ENCODE measurements at regions not wholly inside any gene's neighbourhood (a gene's known extent, or its start where the extent isn't known, plus 50 kb on each side); places are given as distances from the start of the nearest gene placed in this dataset.

DNA sequence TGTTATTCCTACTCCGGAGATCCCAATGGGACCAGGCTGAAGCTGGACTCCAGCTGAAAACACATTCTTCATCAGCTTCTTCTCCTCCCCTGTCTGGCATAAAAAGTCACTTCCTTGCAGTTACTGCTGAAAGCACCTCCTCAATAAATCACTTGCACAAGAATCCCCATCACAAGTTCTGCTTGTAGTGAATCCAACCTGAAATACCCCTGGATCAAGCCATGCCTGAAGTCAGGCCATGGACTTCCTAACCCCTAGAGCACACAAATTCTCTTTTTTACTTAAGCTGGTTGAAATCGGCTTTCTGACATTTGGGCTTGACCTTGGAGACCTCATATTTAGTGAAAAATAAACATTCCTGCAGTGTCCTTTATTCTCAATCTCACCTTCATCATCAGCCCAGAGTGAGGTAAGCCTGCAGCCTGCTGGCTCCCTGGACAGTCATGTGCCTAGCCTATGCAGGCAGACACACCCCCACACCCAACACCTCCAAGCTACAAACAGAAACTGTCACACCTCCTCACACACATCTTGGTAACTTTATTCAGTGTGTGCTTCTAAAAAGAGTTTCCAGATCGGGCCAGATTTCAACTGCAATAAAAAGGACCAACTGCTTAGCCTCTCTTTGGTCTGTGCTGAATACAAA, 51.5 kb upstream of the PTPRT start:
- no peak for DNase-seq (ENCODE audit: low spot score)
